SK-N-SH (cell line): ENCODE measurements at regions not wholly inside any gene's neighbourhood (a gene's known extent, or its start where the extent isn't known, plus 50 kb on each side); places are given as distances from the start of the nearest gene placed in this dataset.

ENCODE experiments used
- CTCF ChIA-PET: fragments of 300-600, 350-600 bp; formaldehyde crosslinking; extraction: SDS; loops from one replicate; lab custom pipeline; 2021; lab: Yijun Ruan, JAX
- POLR2A ChIA-PET: fragments of 350-600 bp; sonication (Branson Sonifier 250); formaldehyde crosslinking; extraction: SDS; loops from one replicate; lab custom pipeline; 2020; ENCODE audit warnings: antibody characterized with exemption, inconsistent platforms; lab: Yijun Ruan, JAX
- DNase-seq: peaks from one replicate; pipeline ENCODE4 v3.0.0; 2012
- H2AFZ ChIP-seq: fragments of 200-600 bp; sonication (generic); 2 replicates; pipeline ENCODE4 v1.8.1; 2016; ENCODE audit warnings: antibody characterized with exemption, mild to moderate bottlenecking, low read depth
- H3F3A ChIP-seq: fragments of 200-600 bp; sonication (generic); replicated peaks from 2 replicates; pipeline ENCODE3; 2016; ENCODE audit warnings: antibody characterized with exemption, mild to moderate bottlenecking; ENCODE audit not compliant: insufficient read depth
- H3K27ac ChIP-seq, 2 experiments: fragments of 200-500 bp in 1 of 2; fragments of 200-600 bp in 1 of 2; sonication (Bioruptor generic) in 1 of 2; sonication (generic), shearing (Covaris generic) in 1 of 2; 2 replicates each; pipeline versions ENCODE4 v1.5.1 to v1.6.1; 2014 to 2016; ENCODE audit warnings: low read depth in 2 of 2, inconsistent platforms in 1 of 2, low read length in 1 of 2, mild to moderate bottlenecking in 1 of 2, mixed read lengths in 1 of 2
- H3K27me3 ChIP-seq: fragments of 200-600 bp; sonication (generic), shearing (Covaris generic); 2 replicates; pipeline ENCODE4 v1.6.1; 2016; ENCODE audit warnings: mixed run types; ENCODE audit not compliant: insufficient read depth
- H3K36me3 ChIP-seq, 2 experiments: fragments of 200-500 bp in 1 of 2; fragments of 200-600 bp in 1 of 2; sonication (Bioruptor generic) in 1 of 2; sonication (generic) in 1 of 2; replicated peaks in 1 of 2; 2 replicates each; pipeline versions ENCODE3 to v1.5.1; 2014 to 2016; ENCODE audit warnings: low read length in 1 of 2, mild to moderate bottlenecking in 1 of 2; ENCODE audit not compliant: insufficient read depth in 2 of 2, control insufficient read depth in 1 of 2
- H3K4me1 ChIP-seq, 2 experiments: fragments of 200-500 bp in 1 of 2; fragments of 200-600 bp in 1 of 2; sonication (Bioruptor generic) in 1 of 2; sonication (generic), shearing (Covaris generic) in 1 of 2; 2 replicates each; pipeline versions ENCODE4 v1.5.1 to v1.6.1; 2014 to 2016; ENCODE audit warnings: low read depth in 1 of 2, low read length in 1 of 2, mixed run types in 1 of 2; ENCODE audit not compliant: insufficient read depth in 2 of 2, control insufficient read depth in 1 of 2
- H3K4me2 ChIP-seq: fragments of 200-600 bp; sonication (generic), shearing (Covaris generic); 2 replicates; pipeline ENCODE4 v1.6.1; 2017; ENCODE audit warnings: mixed run types
- H3K4me3 ChIP-seq, 2 experiments: fragments of 200-500 bp in 1 of 2; fragments of 200-600 bp in 1 of 2; sonication (Bioruptor generic) in 1 of 2; sonication (generic), shearing (Covaris generic) in 1 of 2; 2 replicates each; pipeline versions ENCODE4 v1.5.1 to v1.8.1; 2014 to 2016; ENCODE audit warnings: low read depth in 2 of 2, inconsistent platforms in 1 of 2, low read length in 1 of 2, mild to moderate bottlenecking in 1 of 2, mixed read lengths in 1 of 2, moderate library complexity in 1 of 2
- H3K79me2 ChIP-seq: fragments of 200-600 bp; sonication (generic); 2 replicates; pipeline ENCODE4 v1.8.1; 2017; ENCODE audit warnings: mild to moderate bottlenecking; ENCODE audit not compliant: insufficient read depth
- H3K9ac ChIP-seq: fragments of 200-600 bp; sonication (generic); 2 replicates; pipeline ENCODE4 v1.6.1; 2017; ENCODE audit warnings: mixed run types
- H3K9me2 ChIP-seq: fragments of 200-600 bp; sonication (generic); 2 replicates; pipeline ENCODE4 v1.6.1; 2017; ENCODE audit warnings: mixed run types
- H3K9me3 ChIP-seq: fragments of 200-600 bp; sonication (generic); 2 replicates; pipeline ENCODE4 v1.6.1; 2017; ENCODE audit warnings: mixed run types, mild to moderate bottlenecking, moderate library complexity
- H4K20me1 ChIP-seq: fragments of 200-600 bp; sonication (generic); 2 replicates; pipeline ENCODE4 v1.6.1; 2017; ENCODE audit warnings: mild to moderate bottlenecking, mixed run types; ENCODE audit not compliant: insufficient read depth
- CHD2 ChIP-seq: fragments of 150-350 bp; IDR thresholded peaks from 2 replicates; pipeline ENCODE4 v1.6.1; 2018; ENCODE audit warnings: low read length; ENCODE audit not compliant: partially characterized antibody
- ELF1 ChIP-seq: IDR thresholded peaks from 2 replicates; pipeline ENCODE4 v1.4.0; 2012
- EZH2phosphoT487 ChIP-seq: fragments of 200-600 bp; sonication (generic); IDR thresholded peaks from 2 replicates; pipeline ENCODE4 v1.6.1; 2017; ENCODE audit warnings: low read depth, mixed run types, mild to moderate bottlenecking, antibody characterized with exemption, moderate library complexity, borderline replicate concordance
- FOSL2 ChIP-seq: IDR thresholded peaks from 2 replicates; pipeline ENCODE4 v1.4.0; 2012; ENCODE audit warnings: low read depth, mild to moderate bottlenecking, moderate library complexity, borderline replicate concordance
- FOXM1 ChIP-seq: IDR thresholded peaks from 2 replicates; pipeline ENCODE4 v1.4.0; 2012; ENCODE audit warnings: low read depth, mild to moderate bottlenecking
- GABPA ChIP-seq: IDR thresholded peaks from 2 replicates; pipeline ENCODE4 v1.4.0; 2012; ENCODE audit warnings: low read depth, mild to moderate bottlenecking
- MEF2A ChIP-seq: IDR thresholded peaks from 2 replicates; pipeline ENCODE4 v1.4.0; 2012; ENCODE audit warnings: low read depth, borderline replicate concordance
- MXI1 ChIP-seq: IDR thresholded peaks from 2 replicates; pipeline ENCODE4 v1.6.1; 2012; ENCODE audit warnings: mild to moderate bottlenecking, low read depth, low read length, improper control_type of control experiment
- NRF1 ChIP-seq: IDR thresholded peaks from 2 replicates; pipeline ENCODE4 v1.6.1; 2012; ENCODE audit warnings: low read depth, mild to moderate bottlenecking, low read length
- REST ChIP-seq: IDR thresholded peaks from 2 replicates; pipeline ENCODE4 v1.6.1; 2012; ENCODE audit warnings: mild to moderate bottlenecking, low read depth, low read length, moderate library complexity
- RXRA ChIP-seq: IDR thresholded peaks from 2 replicates; pipeline ENCODE4 v1.4.0; 2012; ENCODE audit warnings: low read depth, mild to moderate bottlenecking, borderline replicate concordance
- SIN3A ChIP-seq: IDR thresholded peaks from 2 replicates; pipeline ENCODE4 v1.6.1; 2012; ENCODE audit warnings: low read depth, mild to moderate bottlenecking, low read length, moderate library complexity, borderline replicate concordance
- TAF1 ChIP-seq: IDR thresholded peaks from 2 replicates; pipeline ENCODE4 v1.6.1; 2012; ENCODE audit warnings: low read depth, mild to moderate bottlenecking, low read length, moderate library complexity, borderline replicate concordance
- TCF12 ChIP-seq: IDR thresholded peaks from 2 replicates; pipeline ENCODE4 v1.4.0; 2012
- TEAD4 ChIP-seq: IDR thresholded peaks from 2 replicates; pipeline ENCODE4 v1.4.0; 2012; ENCODE audit warnings: mild to moderate bottlenecking, borderline replicate concordance; ENCODE audit not compliant: insufficient read depth
- WGBS: methylation state at CpG from one replicate; pipeline ENCODE4 v1.1.6; 2017; ENCODE audit warnings: low lambda C conversion rate; 5-methylcytosine and 5-hydroxymethylcytosine counted together
- TF ChIP-seq, protein P1 (sequence below): IDR thresholded peaks from 2 replicates; pipeline ENCODE4; 2012
- TF ChIP-seq, protein P2 (sequence below): fragments of 200-600 bp; sonication (generic); IDR thresholded peaks from 2 replicates; pipeline ENCODE4 v1.6.1; 2017; ENCODE audit warnings: antibody characterized with exemption, mild to moderate bottlenecking, moderate library complexity

DNA sequence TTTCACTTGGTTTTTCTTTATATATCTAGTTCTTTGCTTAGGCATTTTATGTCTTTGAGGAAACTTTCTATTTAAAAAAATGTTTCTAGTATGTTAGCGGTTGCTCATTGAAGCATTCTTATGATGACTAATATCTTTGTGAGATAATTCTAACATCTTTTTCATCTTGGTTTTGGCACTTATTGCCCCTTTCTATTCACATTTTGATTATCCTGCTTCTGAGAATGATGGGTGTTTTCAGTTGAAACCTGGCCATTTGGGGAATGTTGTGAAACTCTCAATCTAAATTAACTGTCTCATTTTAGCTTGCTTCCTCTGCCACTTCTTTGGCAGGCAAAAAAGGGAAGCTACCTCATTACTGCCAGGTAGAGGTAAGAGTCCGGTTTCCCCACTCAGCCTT, 683.1 kb downstream of the DOK5 start:
- Histone ChIP-seq H3K79me2 (no peaks in the 10 kb centered on the region), H3K27me3 (no peaks in the 10 kb centered on the region), H3K4me1 (no peaks in the 10 kb centered on the region), H2AFZ (no peak overlapping the region), H3K36me3 (no peaks in the 10 kb centered on the region), H3K4me3 (no peak overlapping the region), H3K9me3 (no peaks in the 10 kb centered on the region), H3K4me2 (no peak overlapping the region), H3F3A (no peaks in the 10 kb centered on the region), H3K9ac (no peak overlapping the region), H3K27ac (no peak overlapping the region), H4K20me1 (no peaks in the 10 kb centered on the region), H3K9me2 (no peaks in the 10 kb centered on the region)
- 49% methylated on average over 2 of the region's 2 CpGs for WGBS
- ChIA-PET CTCF (no interaction called here), POLR2A (no interaction called here)
- TF ChIP-seq TCF12 (no peak), TEAD4 (no peak), CHD2 (no peak), REST (no peak), FOXM1 (no peak), MXI1 (no peak), GABPA (no peak), MEF2A (no peak), EZH2phosphoT487 (no peak), ELF1 (no peak), NRF1 (no peak), FOSL2 (no peak), TAF1 (no peak), SIN3A (no peak), RXRA (no peak)
- TF ChIP-seq, protein P1, sequence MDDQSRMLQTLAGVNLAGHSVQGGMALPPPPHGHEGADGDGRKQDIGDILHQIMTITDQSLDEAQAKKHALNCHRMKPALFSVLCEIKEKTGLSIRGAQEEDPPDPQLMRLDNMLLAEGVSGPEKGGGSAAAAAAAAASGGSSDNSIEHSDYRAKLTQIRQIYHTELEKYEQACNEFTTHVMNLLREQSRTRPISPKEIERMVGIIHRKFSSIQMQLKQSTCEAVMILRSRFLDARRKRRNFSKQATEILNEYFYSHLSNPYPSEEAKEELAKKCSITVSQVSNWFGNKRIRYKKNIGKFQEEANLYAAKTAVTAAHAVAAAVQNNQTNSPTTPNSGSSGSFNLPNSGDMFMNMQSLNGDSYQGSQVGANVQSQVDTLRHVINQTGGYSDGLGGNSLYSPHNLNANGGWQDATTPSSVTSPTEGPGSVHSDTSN: no peak
- TF ChIP-seq, protein P2, sequence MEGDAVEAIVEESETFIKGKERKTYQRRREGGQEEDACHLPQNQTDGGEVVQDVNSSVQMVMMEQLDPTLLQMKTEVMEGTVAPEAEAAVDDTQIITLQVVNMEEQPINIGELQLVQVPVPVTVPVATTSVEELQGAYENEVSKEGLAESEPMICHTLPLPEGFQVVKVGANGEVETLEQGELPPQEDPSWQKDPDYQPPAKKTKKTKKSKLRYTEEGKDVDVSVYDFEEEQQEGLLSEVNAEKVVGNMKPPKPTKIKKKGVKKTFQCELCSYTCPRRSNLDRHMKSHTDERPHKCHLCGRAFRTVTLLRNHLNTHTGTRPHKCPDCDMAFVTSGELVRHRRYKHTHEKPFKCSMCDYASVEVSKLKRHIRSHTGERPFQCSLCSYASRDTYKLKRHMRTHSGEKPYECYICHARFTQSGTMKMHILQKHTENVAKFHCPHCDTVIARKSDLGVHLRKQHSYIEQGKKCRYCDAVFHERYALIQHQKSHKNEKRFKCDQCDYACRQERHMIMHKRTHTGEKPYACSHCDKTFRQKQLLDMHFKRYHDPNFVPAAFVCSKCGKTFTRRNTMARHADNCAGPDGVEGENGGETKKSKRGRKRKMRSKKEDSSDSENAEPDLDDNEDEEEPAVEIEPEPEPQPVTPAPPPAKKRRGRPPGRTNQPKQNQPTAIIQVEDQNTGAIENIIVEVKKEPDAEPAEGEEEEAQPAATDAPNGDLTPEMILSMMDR: no peak
- no peak for DNase-seq
